Neural crest cell (in vitro differentiated cells): ENCODE measurements at regions not wholly inside any gene's neighbourhood (a gene's known extent, or its start where the extent isn't known, plus 50 kb on each side); places are given as distances from the start of the nearest gene placed in this dataset.

ENCODE experiments used
- DNase-seq: peaks from one replicate; pipeline ENCODE4 v3.0.0; 2021; ENCODE audit warnings: low read depth, mixed read lengths, low spot score
- H3K27ac Mint-ChIP-seq: one replicate; pipeline ENCODE4 v1.8.0; 2021; ENCODE audit warnings: mild to moderate bottlenecking, mixed read lengths; ENCODE audit not compliant: unreplicated experiment
- H3K27me3 Mint-ChIP-seq: 2 replicates; pipeline ENCODE4 v1.8.0; 2021; ENCODE audit warnings: low read depth, mild to moderate bottlenecking, mixed read lengths
- H3K36me3 Mint-ChIP-seq: 2 replicates; pipeline ENCODE4 v1.8.0; 2021; ENCODE audit warnings: low read depth, mild to moderate bottlenecking, mixed read lengths
- H3K4me1 Mint-ChIP-seq: 2 replicates; pipeline ENCODE4 v1.8.0; 2021; ENCODE audit warnings: mixed read lengths
- H3K4me3 Mint-ChIP-seq: one replicate; pipeline ENCODE4 v1.8.0; 2021; ENCODE audit warnings: mild to moderate bottlenecking, mixed read lengths
- H3K9me3 Mint-ChIP-seq: 2 replicates; pipeline ENCODE4 v1.8.0; 2021; ENCODE audit warnings: mixed read lengths
- TF ChIP-seq, protein P1 (sequence below): fragments of 200-600 bp; sonication (generic); conservative IDR thresholded peaks from 2 replicates; pipeline ENCODE4 v1.5.0; 2021; ENCODE audit warnings: antibody characterized with exemption, mild to moderate bottlenecking

DNA sequence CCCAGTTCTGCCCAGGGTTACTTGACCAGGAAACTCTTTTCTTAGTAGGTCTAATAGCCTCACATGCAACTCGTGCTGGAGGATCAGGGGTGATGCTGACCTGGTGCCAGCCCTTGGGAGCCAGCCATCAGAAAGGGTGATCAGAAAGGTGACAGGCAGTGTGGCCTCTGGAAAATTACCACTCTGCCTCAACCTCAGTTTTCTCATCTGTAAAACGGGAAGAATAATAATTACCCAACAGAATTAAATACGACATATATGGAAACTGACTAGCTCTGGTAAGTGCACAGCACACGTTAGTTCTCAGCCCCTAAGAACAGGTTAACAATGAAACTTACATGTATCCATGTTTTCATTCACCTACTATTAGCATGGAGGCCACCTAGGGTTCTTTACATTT lies 157.6 kb downstream of the EN1 start:
- H3K36me3 Mint-ChIP-seq, result no peaks in the 10 kb centered on the region
- H3K27ac Mint-ChIP-seq, result no peak overlapping the region
- H3K9me3 Mint-ChIP-seq, result peaks cover 3% of the 10 kb centered on the region
- no peak overlapping the region for H3K4me3 Mint-ChIP-seq
- TF ChIP-seq, protein P1, sequence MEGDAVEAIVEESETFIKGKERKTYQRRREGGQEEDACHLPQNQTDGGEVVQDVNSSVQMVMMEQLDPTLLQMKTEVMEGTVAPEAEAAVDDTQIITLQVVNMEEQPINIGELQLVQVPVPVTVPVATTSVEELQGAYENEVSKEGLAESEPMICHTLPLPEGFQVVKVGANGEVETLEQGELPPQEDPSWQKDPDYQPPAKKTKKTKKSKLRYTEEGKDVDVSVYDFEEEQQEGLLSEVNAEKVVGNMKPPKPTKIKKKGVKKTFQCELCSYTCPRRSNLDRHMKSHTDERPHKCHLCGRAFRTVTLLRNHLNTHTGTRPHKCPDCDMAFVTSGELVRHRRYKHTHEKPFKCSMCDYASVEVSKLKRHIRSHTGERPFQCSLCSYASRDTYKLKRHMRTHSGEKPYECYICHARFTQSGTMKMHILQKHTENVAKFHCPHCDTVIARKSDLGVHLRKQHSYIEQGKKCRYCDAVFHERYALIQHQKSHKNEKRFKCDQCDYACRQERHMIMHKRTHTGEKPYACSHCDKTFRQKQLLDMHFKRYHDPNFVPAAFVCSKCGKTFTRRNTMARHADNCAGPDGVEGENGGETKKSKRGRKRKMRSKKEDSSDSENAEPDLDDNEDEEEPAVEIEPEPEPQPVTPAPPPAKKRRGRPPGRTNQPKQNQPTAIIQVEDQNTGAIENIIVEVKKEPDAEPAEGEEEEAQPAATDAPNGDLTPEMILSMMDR, result no peak
- peaks cover 2% of the 10 kb centered on the region for H3K27me3 Mint-ChIP-seq
- DNase-seq, result no peak
- H3K4me1 Mint-ChIP-seq, result peaks cover 5% of the 10 kb centered on the region

DNA sequence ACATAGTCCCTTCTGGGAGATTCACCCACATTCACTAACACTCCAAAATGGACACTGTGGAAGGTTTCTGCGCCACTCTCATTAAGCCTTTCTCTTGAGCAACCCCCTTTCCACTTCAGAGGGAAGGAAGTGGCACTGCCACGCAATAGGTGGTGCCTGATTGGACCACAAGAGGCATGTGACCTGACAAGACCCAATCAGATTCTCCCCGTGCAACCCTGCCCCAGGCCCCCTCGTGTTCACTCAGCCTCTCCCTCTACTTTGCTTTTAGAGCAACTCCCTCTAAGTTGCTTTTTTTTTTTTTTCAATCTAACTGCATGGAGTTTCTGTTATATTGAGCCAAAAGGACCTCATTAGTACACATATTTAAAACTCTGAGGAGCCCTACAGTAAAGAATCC lies 158.0 kb downstream of the EN1 start:
- Mint-ChIP-seq H3K4me1 (peaks cover 5% of the 10 kb centered on the region), H3K27ac (no peak overlapping the region), H3K9me3 (peaks cover 3% of the 10 kb centered on the region), H3K4me3 (no peak overlapping the region), H3K36me3 (no peaks in the 10 kb centered on the region), H3K27me3 (peaks cover 2% of the 10 kb centered on the region)
- TF ChIP-seq, protein P1, result no peak
- no peak for DNase-seq

DNA sequence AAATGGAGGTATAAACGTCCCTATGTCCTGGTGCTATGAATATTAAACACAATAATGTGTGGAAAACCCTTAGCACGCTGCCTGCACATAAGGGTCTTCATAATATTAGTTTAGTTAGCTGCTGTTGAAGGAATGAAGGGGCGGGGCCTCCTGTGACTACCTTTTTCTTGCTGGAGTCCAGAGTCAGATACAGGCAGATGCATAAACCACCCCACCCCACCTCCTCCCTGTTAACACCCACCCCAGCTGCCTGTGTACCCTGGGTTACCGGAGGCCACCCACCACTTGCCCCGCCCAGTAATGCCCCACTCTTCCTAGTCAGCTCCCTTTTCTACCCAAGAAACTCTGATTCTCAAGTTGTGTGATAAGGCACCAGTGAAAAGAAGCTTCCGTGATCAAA lies 158.4 kb downstream of the EN1 start:
- Mint-ChIP-seq H3K27ac (no peak overlapping the region), H3K4me1 (peaks cover 5% of the 10 kb centered on the region), H3K9me3 (peaks cover 3% of the 10 kb centered on the region), H3K36me3 (no peaks in the 10 kb centered on the region), H3K4me3 (no peak overlapping the region), H3K27me3 (peaks cover 2% of the 10 kb centered on the region)
- no peak for DNase-seq
- TF ChIP-seq, protein P1, result no peak

DNA sequence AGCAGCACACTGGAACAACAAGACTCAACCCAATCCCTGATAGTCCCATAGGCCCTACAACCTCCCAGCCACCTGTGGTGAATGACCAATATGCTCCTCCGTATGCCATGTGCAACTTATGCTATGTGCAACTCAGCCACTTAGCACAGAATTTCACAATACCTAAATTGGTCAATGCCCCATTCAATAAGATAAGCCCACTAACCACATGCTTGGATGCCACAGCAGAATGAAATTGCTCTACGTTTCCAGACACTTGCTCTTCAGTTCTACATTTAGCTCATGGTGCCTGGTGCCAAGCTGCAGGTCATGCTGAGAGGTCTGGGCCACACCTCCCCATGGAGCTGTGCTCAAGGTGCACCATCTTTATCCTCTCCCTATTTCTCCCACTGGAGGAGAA lies 159.8 kb downstream of the EN1 start:
- TF ChIP-seq, protein P1, result no peak
- no peak overlapping the region for H3K27ac Mint-ChIP-seq
- H3K36me3 Mint-ChIP-seq, result no peaks in the 10 kb centered on the region
- H3K4me1 Mint-ChIP-seq, result no peaks in the 10 kb centered on the region
- no peak overlapping the region for H3K4me3 Mint-ChIP-seq
- peaks cover 4% of the 10 kb centered on the region for H3K27me3 Mint-ChIP-seq
- DNase-seq, result no peak
- H3K9me3 Mint-ChIP-seq, result peaks cover 3% of the 10 kb centered on the region

DNA sequence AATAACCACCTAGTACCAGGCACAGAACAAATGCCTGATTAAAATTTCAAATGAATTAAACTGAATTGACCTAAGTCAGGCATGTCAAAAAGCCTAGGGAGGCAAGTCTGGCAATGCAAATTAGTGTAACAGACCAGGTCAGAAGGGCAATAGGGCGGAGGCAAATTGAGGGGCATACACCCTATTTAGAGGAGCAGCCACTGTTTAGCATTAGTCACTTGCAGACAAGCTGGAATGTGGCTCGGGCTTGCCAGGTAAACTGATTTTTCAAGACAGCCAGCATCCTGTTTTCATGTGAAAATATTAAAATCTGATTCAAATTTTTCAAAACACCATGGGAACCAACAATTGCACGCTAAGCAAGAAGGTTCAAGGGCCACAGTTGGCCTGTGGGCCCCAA lies 160.3 kb downstream of the EN1 start:
- Mint-ChIP-seq H3K27ac (no peak overlapping the region), H3K4me3 (no peak overlapping the region), H3K27me3 (peaks cover 6% of the 10 kb centered on the region), H3K36me3 (no peaks in the 10 kb centered on the region), H3K9me3 (peaks cover 3% of the 10 kb centered on the region), H3K4me1 (no peaks in the 10 kb centered on the region)
- DNase-seq, result no peak
- TF ChIP-seq, protein P1, result no peak

DNA sequence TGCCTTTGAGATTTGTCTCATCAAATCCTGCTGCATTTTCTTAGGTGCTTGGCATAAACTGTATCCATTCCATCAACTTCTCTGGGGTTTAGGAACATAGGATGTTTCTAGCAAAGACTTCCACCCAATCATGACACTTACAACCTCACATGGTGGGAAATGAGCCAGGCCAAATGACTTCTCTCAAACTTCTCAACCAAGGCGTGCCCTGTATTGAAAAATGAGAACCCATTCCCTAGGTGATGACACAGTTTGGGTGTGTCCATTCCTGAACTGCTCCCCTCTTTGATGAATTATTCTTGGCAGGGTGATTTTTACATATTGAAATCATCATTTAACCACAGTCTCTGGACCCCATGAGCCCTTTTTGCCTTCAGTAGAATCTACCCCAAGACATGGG lies 161.1 kb downstream of the EN1 start:
- H3K27ac Mint-ChIP-seq, result no peak overlapping the region
- no peaks in the 10 kb centered on the region for H3K4me1 Mint-ChIP-seq
- H3K4me3 Mint-ChIP-seq, result no peak overlapping the region

More for the DNA sequence above, 161.1 kb downstream of the EN1 start:
- H3K9me3 Mint-ChIP-seq, result peaks cover 3% of the 10 kb centered on the region
- TF ChIP-seq, protein P1, result no peak
- no peaks in the 10 kb centered on the region for H3K36me3 Mint-ChIP-seq
- no peak for DNase-seq
- peaks cover 6% of the 10 kb centered on the region for H3K27me3 Mint-ChIP-seq
